Kidney (tissue), 13 donors: ENCODE measurements at regions not wholly inside any gene's neighbourhood (a gene's known extent, or its start where the extent isn't known, plus 50 kb on each side); places are given as distances from the start of the nearest gene placed in this dataset.
"Not testable (repeated sequence)": the region's sequence is repeated elsewhere in the genome, so short reads cannot be mapped to it uniquely, and the experiment has no call there.

Experiments
- DNase-seq, 5 donors: peaks; one replicate each; pipeline ENCODE4 v3.0.0-alpha.2; 2013 to 2020
- FAIRE-seq: peaks from 2 replicates; lab custom pipeline; 2012; peaks lifted over from hg19 to GRCh38; lab: Jason Lieb, UNC
- H3K27ac ChIP-seq, 2 donors: one replicate each; pipeline ENCODE4 v1.7.0; 2013; ENCODE audit warnings: low read depth in 2 of 2, low read length in 2 of 2, inconsistent platforms in 1 of 2
- H3K27me3 ChIP-seq: one replicate; pipeline ENCODE4 v1.7.1; 2013; ENCODE audit warnings: low read length, inconsistent platforms; ENCODE audit not compliant: control insufficient read depth, insufficient read depth
- H3K36me3 ChIP-seq, 3 donors: one replicate each; pipeline versions ENCODE4 v1.7.0 to v1.7.1; 2013; ENCODE audit warnings: low read length in 3 of 3, control low read depth in 1 of 3, inconsistent platforms in 1 of 3; ENCODE audit not compliant: insufficient read depth in 3 of 3, control insufficient read depth in 2 of 3
- H3K4me1 ChIP-seq, 3 donors: one replicate each; pipeline versions ENCODE4 v1.7.0 to v1.7.1; 2013; ENCODE audit warnings: low read length in 3 of 3, inconsistent platforms in 1 of 3, low read depth in 1 of 3; ENCODE audit not compliant: control insufficient read depth in 2 of 3, insufficient read depth in 2 of 3
- H3K4me3 ChIP-seq, 3 donors: one replicate each; pipeline versions ENCODE4 v1.7.0 to v1.8.1; 2013; ENCODE audit warnings: low read length in 3 of 3, control low read depth in 1 of 3, inconsistent platforms in 1 of 3
- H3K9ac ChIP-seq, 3 donors: one replicate each; pipeline versions ENCODE4 v1.7.0 to v1.7.1; 2013; ENCODE audit warnings: low read length in 3 of 3, control low read depth in 1 of 3, inconsistent platforms in 1 of 3
- H3K9me3 ChIP-seq, 3 donors: one replicate each; pipeline versions ENCODE4 v1.7.0 to v1.7.1; 2013; ENCODE audit warnings: low read length in 3 of 3, control low read depth in 1 of 3, inconsistent platforms in 1 of 3; ENCODE audit not compliant: control insufficient read depth in 2 of 3, insufficient read depth in 1 of 3
- intact Hi-C: fragments of 100-400 bp; cut with DNase I; formaldehyde crosslinking; loops from one replicate; pipeline ENCODE4 v1.11.1; 2022
- TF ChIP-seq, protein P1 (sequence below): IDR thresholded peaks from 3 replicates; pipeline ENCODE4 v1.5.1; 2012; ENCODE audit warnings: mild to moderate bottlenecking, moderate library complexity, borderline replicate concordance; ENCODE audit not compliant: insufficient read depth; ENCODE audit errors: extremely low read depth
- donor health status: control.
- donor health status: control.
- donor health status: control.
- donor health status: control.
- donor health status: control.
- donor health status: DM: yes; HTN: yes; CAD: no.
- donor health status: Normal renal cell carcinoma (clear cell type).

DNA sequence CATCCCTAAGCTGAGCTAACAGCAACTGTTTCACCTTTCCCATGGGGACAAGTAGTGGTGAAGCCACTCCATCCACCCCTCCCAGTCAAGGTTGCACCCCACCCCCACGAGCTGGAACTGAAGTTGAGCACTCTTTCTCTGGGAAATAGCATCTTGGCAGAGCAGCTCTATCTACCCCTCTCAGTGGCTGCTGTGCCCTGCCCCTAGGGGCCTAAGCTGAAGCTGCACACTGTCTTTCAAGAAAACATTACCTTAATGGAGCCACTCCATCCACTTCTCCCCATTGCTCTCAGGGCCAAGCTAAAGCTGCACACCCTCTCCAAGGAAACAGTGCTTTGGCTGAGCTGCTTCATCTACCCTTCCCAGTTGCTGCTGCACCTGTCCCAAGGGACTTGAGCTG lies 170.6 kb upstream of the CCDC196 start:
- no peaks in the 10 kb centered on the region for H3K27me3 ChIP-seq
- DNase-seq (no peak), FAIRE-seq (no peak)
- TF ChIP-seq, protein P1, sequence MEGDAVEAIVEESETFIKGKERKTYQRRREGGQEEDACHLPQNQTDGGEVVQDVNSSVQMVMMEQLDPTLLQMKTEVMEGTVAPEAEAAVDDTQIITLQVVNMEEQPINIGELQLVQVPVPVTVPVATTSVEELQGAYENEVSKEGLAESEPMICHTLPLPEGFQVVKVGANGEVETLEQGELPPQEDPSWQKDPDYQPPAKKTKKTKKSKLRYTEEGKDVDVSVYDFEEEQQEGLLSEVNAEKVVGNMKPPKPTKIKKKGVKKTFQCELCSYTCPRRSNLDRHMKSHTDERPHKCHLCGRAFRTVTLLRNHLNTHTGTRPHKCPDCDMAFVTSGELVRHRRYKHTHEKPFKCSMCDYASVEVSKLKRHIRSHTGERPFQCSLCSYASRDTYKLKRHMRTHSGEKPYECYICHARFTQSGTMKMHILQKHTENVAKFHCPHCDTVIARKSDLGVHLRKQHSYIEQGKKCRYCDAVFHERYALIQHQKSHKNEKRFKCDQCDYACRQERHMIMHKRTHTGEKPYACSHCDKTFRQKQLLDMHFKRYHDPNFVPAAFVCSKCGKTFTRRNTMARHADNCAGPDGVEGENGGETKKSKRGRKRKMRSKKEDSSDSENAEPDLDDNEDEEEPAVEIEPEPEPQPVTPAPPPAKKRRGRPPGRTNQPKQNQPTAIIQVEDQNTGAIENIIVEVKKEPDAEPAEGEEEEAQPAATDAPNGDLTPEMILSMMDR = no peak
- no peak overlapping the region for H3K4me3 ChIP-seq
- no peak overlapping the region for H3K9ac ChIP-seq
- intact Hi-C loops = no loop called here
- no peaks in the 10 kb centered on the region for H3K36me3 ChIP-seq
- H3K9me3 ChIP-seq = peaks cover 0 to 6% (median 0%) of the 10 kb centered on the region in 3 donors
- no peaks in the 10 kb centered on the region for H3K4me1 ChIP-seq
- H3K27ac ChIP-seq = no peak overlapping the region

DNA sequence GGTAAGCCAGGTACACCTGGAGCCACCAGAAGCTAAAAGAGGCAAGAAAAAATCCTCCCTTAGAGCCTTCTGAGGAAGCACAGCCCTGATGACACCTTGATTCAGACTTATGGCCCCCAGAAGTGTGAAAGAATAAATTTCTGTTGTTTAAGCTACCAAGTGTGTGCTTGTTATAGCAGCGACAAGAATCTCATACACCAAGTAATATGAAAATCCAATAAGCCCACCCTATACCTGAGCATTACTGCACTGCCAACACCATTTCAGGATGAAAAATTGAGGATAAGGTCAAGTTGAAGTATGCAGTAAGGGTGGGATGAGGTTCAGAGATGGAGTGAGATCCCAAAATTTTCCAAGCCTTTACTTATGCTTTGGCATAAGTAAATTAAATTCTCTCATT lies 163.6 kb upstream of the CCDC196 start:
- Histone ChIP-seq H3K27ac (no peak overlapping the region), H3K27me3 (no peaks in the 10 kb centered on the region), H3K9ac (no peak overlapping the region), H3K4me1 (no peaks in the 10 kb centered on the region), H3K4me3 (no peak overlapping the region), H3K9me3 (peaks cover 0 to 6% (median 0%) of the 10 kb centered on the region in 3 donors), H3K36me3 (no peaks in the 10 kb centered on the region)
- intact Hi-C loops = no loop called here
- TF ChIP-seq, protein P1 = no peak
- FAIRE-seq (no peak), DNase-seq (no peak)

DNA sequence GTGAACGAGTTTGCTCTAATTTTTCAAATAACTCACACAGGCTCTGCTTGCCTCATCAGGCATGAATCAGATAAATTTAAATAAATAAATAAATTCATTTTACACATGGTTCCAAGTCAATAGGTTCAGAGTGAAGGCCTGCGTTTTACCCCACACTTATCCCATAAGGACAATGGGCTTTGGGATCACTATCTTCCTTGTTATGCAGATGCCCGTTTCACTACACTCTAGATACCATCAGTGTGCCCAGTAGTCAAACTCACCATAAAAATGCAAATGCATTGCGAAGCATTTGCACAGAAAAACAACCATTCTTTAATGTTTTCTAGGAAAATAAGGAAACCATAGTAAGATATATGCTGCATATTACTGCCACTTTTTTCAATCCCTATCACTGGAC lies 155.9 kb upstream of the CCDC196 start:
- Histone ChIP-seq H3K27me3 (no peaks in the 10 kb centered on the region), H3K4me1 (no peaks in the 10 kb centered on the region), H3K9ac (no peak overlapping the region), H3K27ac (no peak overlapping the region), H3K36me3 (no peaks in the 10 kb centered on the region), H3K9me3 (no peaks in the 10 kb centered on the region), H3K4me3 (no peak overlapping the region)
- no peak for FAIRE-seq
- no peak for DNase-seq
- TF ChIP-seq, protein P1 = no peak
- intact Hi-C loops = no loop called here

DNA sequence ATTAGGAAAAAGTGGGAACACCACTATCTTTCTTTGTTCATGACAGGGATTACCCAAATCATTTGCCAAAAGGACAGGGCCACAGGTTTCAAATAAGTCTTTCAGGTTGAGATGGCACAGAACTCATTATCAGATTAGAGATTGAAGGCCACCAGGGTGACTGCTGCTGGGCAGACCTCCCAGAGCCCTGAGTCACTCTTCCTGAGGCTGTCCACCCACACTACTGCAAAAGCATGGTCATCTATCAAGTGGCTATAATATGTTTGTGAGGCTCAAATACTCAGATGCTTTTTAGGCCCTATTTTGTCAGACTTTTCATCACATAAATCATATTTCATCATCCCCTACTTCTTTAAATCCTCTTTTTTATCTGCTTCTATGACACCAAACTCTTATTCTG lies 155.3 kb upstream of the CCDC196 start:
- no peak for FAIRE-seq
- no peak overlapping the region for H3K9ac ChIP-seq

DNA sequence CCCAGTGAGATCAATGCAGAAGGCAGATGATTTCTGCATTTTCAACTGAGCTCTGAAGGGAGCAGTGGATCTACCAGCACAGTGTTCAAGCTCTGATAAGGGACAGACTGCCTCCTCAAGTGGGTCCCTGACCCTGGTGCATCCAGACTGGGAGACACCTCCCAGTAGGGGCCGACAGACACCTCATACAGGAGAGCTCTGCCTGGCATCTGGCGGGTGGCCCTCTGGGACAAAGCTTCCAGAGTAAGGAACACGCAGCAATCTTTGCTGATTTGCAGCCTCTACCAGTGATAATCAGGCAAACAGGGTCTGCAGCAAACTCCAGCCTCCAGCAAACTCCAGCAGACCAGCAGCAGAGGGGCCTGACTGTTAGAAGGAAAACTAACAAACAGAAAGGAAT lies 152.9 kb upstream of the CCDC196 start:
- DNase-seq, H3K4me3 ChIP-seq, H3K9me3 ChIP-seq, H3K9ac ChIP-seq, intact Hi-C loops, H3K4me1 ChIP-seq, H3K36me3 ChIP-seq, H3K27ac ChIP-seq, H3K27me3 ChIP-seq, FAIRE-seq: not testable (repeated sequence)

More for the DNA sequence above, 155.3 kb upstream of the CCDC196 start:
- Histone ChIP-seq H3K27me3 (no peaks in the 10 kb centered on the region), H3K9me3 (no peaks in the 10 kb centered on the region), H3K36me3 (no peaks in the 10 kb centered on the region), H3K4me1 (no peaks in the 10 kb centered on the region), H3K27ac (no peak overlapping the region), H3K4me3 (no peak overlapping the region)
- TF ChIP-seq, protein P1 = no peak
- intact Hi-C loops = no loop called here
- DNase-seq = no peak
